Gastrocnemius medialis (tissue), 4 donors: ENCODE measurements at regions not wholly inside any gene's neighbourhood (a gene's known extent, or its start where the extent isn't known, plus 50 kb on each side); places are given as distances from the start of the nearest gene placed in this dataset.

ENCODE experiments used
- CTCF ChIP-seq, 5 experiments: fragments of 450-650 bp in 3 of 5; fragments of 200-600 bp in 2 of 5; sonication (generic) in 2 of 5; IDR thresholded peaks in 4 of 5; conservative IDR thresholded peaks in 1 of 5; 1 replicate in 4 of 5; 2 replicates in 1 of 5; pipeline ENCODE4 v1.5.1; 2016 to 2019; ENCODE audit warnings: antibody characterized with exemption in 5 of 5, mild to moderate bottlenecking in 3 of 5, moderate library complexity in 3 of 5
- POLR2A ChIP-seq, 2 donors: fragments of 450-650 bp; IDR thresholded peaks; one replicate each; pipeline ENCODE4 v1.6.1; 2017; ENCODE audit warnings: antibody characterized with exemption in 2 of 2, mild to moderate bottlenecking in 2 of 2, moderate library complexity in 2 of 2

GRCh38 chr13:34849406-34849805 is 92.7 kb upstream of the NBEA start:
- TF ChIP-seq CTCF (IDR thresholded peaks at IDR 0.05 in 4 of 5, conservative IDR thresholded peaks at IDR 0.05 in 1 of 5) = no peak
- TF ChIP-seq POLR2A (IDR thresholded peaks at IDR 0.05) = no peak
